ENCODE measurements at regions not wholly inside any gene's neighbourhood (a gene's known extent, or its start where the extent isn't known, plus 50 kb on each side); places are given as distances from the start of the nearest gene placed in this dataset.

DNA sequence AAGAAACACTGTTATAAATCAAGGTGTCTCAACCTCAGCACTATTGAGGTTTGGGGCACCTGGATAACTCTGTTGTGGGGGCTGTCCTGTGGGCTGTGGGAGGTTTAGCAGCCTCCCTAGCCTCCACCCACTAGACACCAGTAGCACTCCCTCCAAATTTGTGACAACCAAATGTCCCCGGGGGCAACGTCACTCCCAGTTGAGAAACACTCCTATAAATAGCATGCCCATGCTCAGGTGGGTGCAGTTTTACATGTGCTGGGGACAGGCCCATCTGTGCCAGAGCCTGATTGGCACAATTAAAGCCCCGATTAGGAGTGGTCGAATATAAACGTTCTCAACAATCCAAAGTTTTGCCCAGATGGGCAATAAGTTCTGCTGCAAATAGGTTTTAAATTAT, 78.9 kb downstream of the FAM50B start:
- intact Hi-C loops (cut with DNase I) = no loop called here
- no peaks in the 10 kb centered on the region for H3K36me3 ChIP-seq
- WGBS, 2 donors = 49 to 64% methylated on average over 5 of the region's 5 CpGs
- H3K4me1 ChIP-seq = no peaks in the 10 kb centered on the region
- ATAC-seq (no peak), DNase-seq (no peak), FAIRE-seq (no peak)
- no peaks in the 10 kb centered on the region for H3K27me3 ChIP-seq
- no peak overlapping the region for H3K4me3 ChIP-seq
- no peaks in the 10 kb centered on the region for H3K9me3 ChIP-seq
- TF ChIP-seq, protein P1, sequence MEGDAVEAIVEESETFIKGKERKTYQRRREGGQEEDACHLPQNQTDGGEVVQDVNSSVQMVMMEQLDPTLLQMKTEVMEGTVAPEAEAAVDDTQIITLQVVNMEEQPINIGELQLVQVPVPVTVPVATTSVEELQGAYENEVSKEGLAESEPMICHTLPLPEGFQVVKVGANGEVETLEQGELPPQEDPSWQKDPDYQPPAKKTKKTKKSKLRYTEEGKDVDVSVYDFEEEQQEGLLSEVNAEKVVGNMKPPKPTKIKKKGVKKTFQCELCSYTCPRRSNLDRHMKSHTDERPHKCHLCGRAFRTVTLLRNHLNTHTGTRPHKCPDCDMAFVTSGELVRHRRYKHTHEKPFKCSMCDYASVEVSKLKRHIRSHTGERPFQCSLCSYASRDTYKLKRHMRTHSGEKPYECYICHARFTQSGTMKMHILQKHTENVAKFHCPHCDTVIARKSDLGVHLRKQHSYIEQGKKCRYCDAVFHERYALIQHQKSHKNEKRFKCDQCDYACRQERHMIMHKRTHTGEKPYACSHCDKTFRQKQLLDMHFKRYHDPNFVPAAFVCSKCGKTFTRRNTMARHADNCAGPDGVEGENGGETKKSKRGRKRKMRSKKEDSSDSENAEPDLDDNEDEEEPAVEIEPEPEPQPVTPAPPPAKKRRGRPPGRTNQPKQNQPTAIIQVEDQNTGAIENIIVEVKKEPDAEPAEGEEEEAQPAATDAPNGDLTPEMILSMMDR (IDR thresholded peaks at IDR 0.05) = no peak
- H3K27ac ChIP-seq = no peak overlapping the region

DNA sequence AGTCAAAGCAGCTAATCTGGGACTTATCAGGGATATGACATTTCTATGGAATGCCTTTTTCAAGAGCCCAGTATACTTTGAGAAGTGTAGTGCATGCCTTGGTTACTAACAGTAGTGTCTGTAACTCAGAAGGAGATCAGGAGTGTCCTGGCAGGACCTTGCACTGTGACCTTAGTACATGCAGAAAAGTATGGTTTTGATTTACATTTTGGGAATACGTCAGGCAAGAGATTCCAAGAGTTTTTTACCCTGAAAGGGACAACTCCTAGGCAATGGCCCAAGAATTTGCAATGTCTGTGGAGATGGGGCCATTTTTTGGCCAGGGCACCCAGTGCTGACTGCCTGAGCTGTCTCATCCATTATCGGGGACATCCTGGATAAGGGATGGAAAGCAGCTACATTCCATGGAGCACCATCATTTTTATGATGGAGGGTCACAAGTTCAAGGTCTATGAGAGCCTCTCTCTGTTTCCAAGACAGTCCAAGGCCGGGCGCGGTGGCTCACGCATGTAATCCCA, 80.2 kb downstream of the FAM50B start:
- no peaks in the 10 kb centered on the region for H3K9me3 ChIP-seq
- WGBS, 2 donors = 80 to 84% methylated on average over 6 of the region's 6 CpGs
- intact Hi-C loops (cut with DNase I) = no loop called here
- no peaks in the 10 kb centered on the region for H3K4me1 ChIP-seq
- TF ChIP-seq, protein P1 (IDR thresholded peaks at IDR 0.05) = no peak
- FAIRE-seq = no peak
- DNase-seq = no peak
- ATAC-seq = peak in 1 of 4 donors; percentile 10
- no peak overlapping the region for H3K4me3 ChIP-seq
- H3K36me3 ChIP-seq = no peaks in the 10 kb centered on the region
- H3K27ac ChIP-seq = no peak overlapping the region
- H3K27me3 ChIP-seq = no peaks in the 10 kb centered on the region

DNA sequence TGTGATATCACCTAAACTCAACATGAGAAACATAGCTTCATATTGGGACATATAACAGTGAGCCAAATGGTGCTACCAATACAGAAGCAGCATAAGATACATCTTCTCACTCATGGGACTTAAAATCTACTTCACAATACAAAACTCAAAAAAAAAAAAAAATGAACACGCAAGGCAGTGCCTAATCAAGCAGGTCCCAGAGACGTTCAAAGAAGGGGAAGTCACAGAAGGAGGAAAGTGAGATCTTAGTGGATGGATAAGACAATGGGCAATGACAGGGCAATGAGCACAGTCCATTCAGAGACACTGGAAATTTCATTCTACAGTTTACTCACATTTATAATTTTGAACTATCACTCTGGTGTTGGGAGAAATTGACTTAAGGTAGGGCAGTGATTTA, 88.3 kb downstream of the FAM50B start:
- Histone ChIP-seq H3K4me3 (no peak overlapping the region), H3K4me1 (no peaks in the 10 kb centered on the region), H3K27ac (no peak overlapping the region), H3K9me3 (no peaks in the 10 kb centered on the region), H3K36me3 (no peaks in the 10 kb centered on the region), H3K27me3 (no peaks in the 10 kb centered on the region)
- FAIRE-seq = no peak
- intact Hi-C loops (cut with DNase I) = loop anchor here in 2 of 3 donors (5.0 to 10.0 kb wide), 2 partner anchors 83 to 195 kb away; no protein-coding TSS in a partner anchor
- ATAC-seq = no peak
- DNase-seq = no peak
- 78 to 80% methylated on average over 2 of the region's 2 CpGs for WGBS, 2 donors
- TF ChIP-seq, protein P1 (IDR thresholded peaks at IDR 0.05) = no peak

DNA sequence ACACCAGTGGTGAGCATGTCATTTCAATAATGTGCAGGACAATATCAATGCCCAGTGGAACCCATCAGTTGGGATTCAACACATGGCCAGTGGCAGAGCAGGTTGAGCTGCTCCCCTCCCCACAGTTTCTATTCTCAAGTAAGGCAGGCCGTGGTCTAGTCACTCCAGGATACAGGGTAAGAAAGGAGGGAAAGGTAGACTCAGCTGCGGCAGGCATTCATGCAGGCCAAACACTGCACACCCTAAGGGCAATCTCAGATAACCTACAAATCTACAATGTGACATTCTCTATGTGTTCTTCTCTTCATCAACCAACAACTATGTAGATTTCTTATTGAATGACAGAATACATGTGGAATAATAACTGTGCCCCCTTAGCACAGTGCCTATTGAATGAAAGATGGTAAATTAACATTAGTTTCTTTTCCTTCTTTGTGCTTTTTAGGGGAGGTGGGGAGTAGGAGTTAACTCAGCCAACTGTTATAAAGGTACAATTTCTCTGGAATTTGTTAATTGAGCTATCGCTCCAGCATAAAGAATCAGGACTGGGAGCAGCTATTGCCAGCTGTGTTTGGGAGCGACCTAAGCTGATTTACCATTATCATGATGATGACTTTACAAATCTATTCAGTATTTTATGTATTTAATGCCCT, 89.7 kb downstream of the FAM50B start:
- DNase-seq (no peak), FAIRE-seq (no peak), ATAC-seq (no peak)
- Histone ChIP-seq H3K4me3 (no peak overlapping the region), H3K4me1 (no peaks in the 10 kb centered on the region), H3K27me3 (no peaks in the 10 kb centered on the region), H3K36me3 (no peaks in the 10 kb centered on the region), H3K9me3 (no peaks in the 10 kb centered on the region), H3K27ac (no peak overlapping the region)
- 92 to 97% methylated on average over 4 of the region's 4 CpGs for WGBS, 2 donors
- TF ChIP-seq, protein P1 (IDR thresholded peaks at IDR 0.05) = no peak
- intact Hi-C loops (cut with DNase I) = loop anchor here in 2 of 3 donors (5.0 to 10.0 kb wide), 2 partner anchors 84 to 197 kb away; no protein-coding TSS in a partner anchor

DNA sequence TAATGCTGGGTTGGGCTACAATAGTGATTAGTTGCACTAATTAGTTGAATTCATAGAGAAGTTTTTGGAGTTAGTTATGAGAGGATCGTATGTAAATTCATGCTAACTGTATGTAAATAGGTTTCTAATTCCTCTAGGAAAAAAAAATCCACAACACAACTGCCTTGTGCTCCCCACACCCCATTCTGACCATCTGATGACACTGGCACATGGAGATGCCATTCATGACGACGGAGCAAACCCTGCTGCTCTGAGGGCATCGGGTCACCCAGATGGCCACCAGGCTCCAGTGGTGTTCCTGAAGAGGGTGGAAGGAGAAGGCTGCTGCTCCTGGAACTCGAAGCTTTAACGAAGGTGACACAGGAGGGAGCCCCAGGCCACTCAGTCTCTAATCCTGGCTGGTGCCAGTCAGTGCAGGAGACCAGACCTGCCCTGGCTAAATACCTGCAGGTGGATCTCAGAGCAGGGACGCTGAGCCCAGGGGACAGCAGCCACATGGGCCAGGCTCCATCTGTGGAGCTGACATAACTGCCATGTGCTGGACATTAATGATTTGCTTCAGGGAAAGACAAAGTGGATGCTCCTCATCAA, 90.3 kb downstream of the FAM50B start:
- Histone ChIP-seq H3K9me3 (no peaks in the 10 kb centered on the region), H3K27ac (no peak overlapping the region), H3K4me3 (no peak overlapping the region), H3K4me1 (no peaks in the 10 kb centered on the region), H3K27me3 (no peaks in the 10 kb centered on the region), H3K36me3 (no peaks in the 10 kb centered on the region)
- no peak for FAIRE-seq
- DNase-seq = no peak
- TF ChIP-seq, protein P1 (IDR thresholded peaks at IDR 0.05) = no peak
- WGBS, 2 donors = 66 to 78% methylated on average over 7 of the region's 7 CpGs
- intact Hi-C loops (cut with DNase I) = loop anchor here in 2 of 3 donors (5.0 to 10.0 kb wide), 2 partner anchors 85 to 197 kb away; no protein-coding TSS in a partner anchor
- ATAC-seq = no peak
